ENCODE measurements at regions not wholly inside any gene's neighbourhood (a gene's known extent, or its start where the extent isn't known, plus 50 kb on each side); places are given as distances from the start of the nearest gene placed in this dataset.

DNA sequence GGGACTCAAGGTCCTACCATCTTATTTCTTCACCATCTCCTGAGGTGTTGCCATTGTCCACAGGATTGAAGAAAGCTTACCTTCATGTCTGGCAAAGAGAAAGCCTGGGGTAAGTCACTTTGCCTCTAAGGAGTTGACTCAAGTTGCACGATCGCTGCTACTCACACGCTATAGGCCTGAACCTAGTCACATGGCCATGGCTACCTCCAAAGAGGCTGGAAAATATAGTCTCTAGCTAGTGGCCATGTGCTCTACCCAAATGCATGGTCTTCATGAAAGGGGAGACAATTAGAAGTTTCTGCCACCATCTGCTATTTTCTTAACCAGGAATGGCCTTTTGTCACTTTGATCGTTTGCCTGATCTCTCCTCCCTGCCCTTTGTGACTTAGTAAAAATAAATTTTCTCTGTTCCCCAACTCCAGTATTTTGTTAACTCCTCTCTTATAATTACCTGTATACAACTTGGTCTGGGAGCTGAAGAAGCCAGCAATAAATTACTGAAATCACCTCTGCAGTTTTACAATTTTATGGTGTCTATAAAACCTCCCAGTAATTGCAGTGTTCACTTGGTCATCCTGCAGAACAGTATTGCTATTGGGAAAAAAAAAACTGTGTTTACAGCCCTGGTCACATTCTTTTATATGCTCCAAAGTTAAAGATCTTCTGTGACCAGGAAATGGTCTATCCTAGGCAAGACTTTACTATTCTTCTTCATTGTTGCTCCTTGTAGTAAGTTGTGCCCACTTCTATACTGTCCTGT, 126.7 kb upstream of the TSPAN5 start:
- TF ChIP-seq, protein P1, sequence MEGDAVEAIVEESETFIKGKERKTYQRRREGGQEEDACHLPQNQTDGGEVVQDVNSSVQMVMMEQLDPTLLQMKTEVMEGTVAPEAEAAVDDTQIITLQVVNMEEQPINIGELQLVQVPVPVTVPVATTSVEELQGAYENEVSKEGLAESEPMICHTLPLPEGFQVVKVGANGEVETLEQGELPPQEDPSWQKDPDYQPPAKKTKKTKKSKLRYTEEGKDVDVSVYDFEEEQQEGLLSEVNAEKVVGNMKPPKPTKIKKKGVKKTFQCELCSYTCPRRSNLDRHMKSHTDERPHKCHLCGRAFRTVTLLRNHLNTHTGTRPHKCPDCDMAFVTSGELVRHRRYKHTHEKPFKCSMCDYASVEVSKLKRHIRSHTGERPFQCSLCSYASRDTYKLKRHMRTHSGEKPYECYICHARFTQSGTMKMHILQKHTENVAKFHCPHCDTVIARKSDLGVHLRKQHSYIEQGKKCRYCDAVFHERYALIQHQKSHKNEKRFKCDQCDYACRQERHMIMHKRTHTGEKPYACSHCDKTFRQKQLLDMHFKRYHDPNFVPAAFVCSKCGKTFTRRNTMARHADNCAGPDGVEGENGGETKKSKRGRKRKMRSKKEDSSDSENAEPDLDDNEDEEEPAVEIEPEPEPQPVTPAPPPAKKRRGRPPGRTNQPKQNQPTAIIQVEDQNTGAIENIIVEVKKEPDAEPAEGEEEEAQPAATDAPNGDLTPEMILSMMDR (optimal IDR thresholded peaks at IDR 0.05 in 1 of 3, IDR thresholded peaks at IDR 0.05 in 1 of 3, conservative IDR thresholded peaks at IDR 0.05 in 1 of 3; ENCODE audit: extremely low read depth in 1 of 3, insufficient read depth in 2 of 3, low read length in 3 of 3), result no peak
- TF ChIP-seq EZH2 (IDR thresholded peaks at IDR 0.05; ENCODE audit: low read length), result no peak
